Stomach (tissue), 8 donors: ENCODE measurements at regions not wholly inside any gene's neighbourhood (a gene's known extent, or its start where the extent isn't known, plus 50 kb on each side); places are given as distances from the start of the nearest gene placed in this dataset.
"Not testable (repeated sequence)": the region's sequence is repeated elsewhere in the genome, so short reads cannot be mapped to it uniquely, and the experiment has no call there.

ENCODE experiments used
- DNase-seq, 2 donors: peaks; one replicate each; pipeline versions ENCODE4 v3.0.0 to v3.0.0-alpha.2; 2013 to 2019
- H3K27ac ChIP-seq, 5 donors: fragments of 200-600 bp in 4 of 5; sonication (generic) in 4 of 5; one replicate each; pipeline ENCODE4 v1.5.1; 2013 to 2019; ENCODE audit warnings: mild to moderate bottlenecking in 1 of 5, moderate library complexity in 1 of 5
- H3K27me3 ChIP-seq, 3 donors: fragments of 200-600 bp; sonication (generic); one replicate each; pipeline ENCODE4 v1.5.1; 2017 to 2019; ENCODE audit warnings: mixed run types in 1 of 3
- H3K36me3 ChIP-seq, 4 donors: fragments of 200-600 bp; sonication (generic); 1 replicate in 3 of 4; 2 replicates in 1 of 4; pipeline ENCODE4 v1.5.1; 2016 to 2019
- H3K4me1 ChIP-seq, 4 donors: fragments of 200-600 bp; sonication (generic); one replicate each; pipeline ENCODE4 v1.5.1; 2016 to 2019
- H3K4me3 ChIP-seq, 4 donors: fragments of 200-600 bp; sonication (generic) in 3 of 4; one replicate each; pipeline ENCODE4 v1.5.1; 2016 to 2019; ENCODE audit warnings: mild to moderate bottlenecking in 1 of 4
- H3K9me3 ChIP-seq, 4 donors: fragments of 200-600 bp; sonication (generic); one replicate each; pipeline ENCODE4 v1.5.1; 2016 to 2019
- CTCF ChIP-seq, 7 experiments: fragments of 450-650 bp in 4 of 7; fragments of 200-600 bp in 3 of 7; sonication (generic) in 3 of 7; IDR thresholded peaks; one replicate each; pipeline ENCODE4 v1.5.1; 2016 to 2019; ENCODE audit warnings: antibody characterized with exemption in 7 of 7, control low read depth in 2 of 7, mild to moderate bottlenecking in 1 of 7
- EP300 ChIP-seq: sonication (generic); formaldehyde crosslinking; IDR thresholded peaks from one replicate; pipeline ENCODE4 v1.6.1; 2017; ENCODE audit warnings: antibody characterized with exemption
- POLR2A ChIP-seq, 4 donors: fragments of 450-650 bp; IDR thresholded peaks; one replicate each; pipeline ENCODE4 v1.6.1; 2016; ENCODE audit warnings: antibody characterized with exemption in 4 of 4, control low read depth in 2 of 4, mild to moderate bottlenecking in 1 of 4, moderate library complexity in 1 of 4
- POLR2AphosphoS5 ChIP-seq, 3 donors: sonication (generic); formaldehyde crosslinking; IDR thresholded peaks; one replicate each; pipeline ENCODE4 v1.6.1; 2016; ENCODE audit warnings: antibody characterized with exemption in 3 of 3
- WGBS, 5 donors: extraction: QIAGEN DNeasy Blood & Tissue Kit in 3 of 5; methylation state at CpG; one replicate each; pipeline versions ENCODE4 v1.1.5 to v1.1.7; 2013 to 2018; 5-methylcytosine and 5-hydroxymethylcytosine counted together
- intact Hi-C: fragments of 100-400 bp; cut with DNase I; formaldehyde crosslinking; loops from one replicate; pipeline ENCODE4 v1.15.1; 2023; ENCODE audit warnings: low total_unique reads
- donor health status: healthy with polysubstance abuse.
- donor health status: Bipolar disorder and iron deficiency.
- donor health status: healthy.

DNA sequence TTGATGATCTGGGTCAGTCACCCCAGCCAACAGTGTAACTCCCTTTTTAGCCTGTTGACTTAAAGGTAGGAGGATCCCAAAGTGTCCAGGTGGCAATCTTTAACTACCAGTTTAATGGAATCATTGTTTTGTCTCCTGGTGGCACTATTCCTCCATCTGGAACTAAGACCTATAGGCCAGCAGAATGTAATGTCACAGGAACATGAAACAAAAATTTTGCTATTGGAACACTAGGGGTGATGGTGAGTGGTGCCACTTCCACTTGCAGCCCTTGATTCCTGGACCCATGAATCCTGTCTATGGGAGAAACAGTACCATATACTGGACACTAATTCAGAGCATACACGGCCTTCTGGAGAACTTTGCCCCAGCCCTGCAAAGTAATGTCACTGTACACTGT lies 219.5 kb upstream of the RASA1 start:
- Histone ChIP-seq H3K27me3 (peaks cover 0 to under 1% (median 0%) of the 10 kb centered on the region in 3 donors), H3K4me1 (no peaks in the 10 kb centered on the region), H3K9me3 (peaks cover 0 to 16% (median 8%) of the 10 kb centered on the region in 4 donors), H3K36me3 (no peaks in the 10 kb centered on the region), H3K4me3 (no peak overlapping the region), H3K27ac (no peak overlapping the region)
- TF ChIP-seq POLR2AphosphoS5 (IDR thresholded peaks at IDR 0.05) (no peak), EP300 (no peak), CTCF (IDR thresholded peaks at IDR 0.05) (no peak), POLR2A (IDR thresholded peaks at IDR 0.05) (no peak)
- no peak for DNase-seq
- intact Hi-C loops = no loop called here
- WGBS, 5 donors = 82 to 89% (median 85%) methylated on average over 1 of the region's 1 CpG

DNA sequence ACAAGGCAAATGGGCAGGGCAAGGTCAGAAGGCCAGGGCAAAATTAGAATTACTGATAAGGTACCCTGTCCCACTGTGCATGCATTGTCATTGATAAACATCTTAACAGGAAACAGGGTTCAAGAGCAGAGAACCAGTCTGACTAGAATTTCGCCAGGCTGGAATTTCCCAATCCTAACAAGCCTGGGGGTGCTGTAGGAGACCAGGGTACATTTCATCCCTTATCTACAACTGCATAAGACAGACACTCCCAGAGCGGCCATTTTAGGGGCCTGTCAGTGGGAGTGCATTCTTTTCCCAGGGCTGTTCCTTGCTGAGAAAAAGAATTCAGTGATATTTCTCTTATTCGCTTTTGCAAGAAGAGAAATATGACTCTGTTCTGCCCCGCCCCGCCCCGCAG lies 218.7 kb upstream of the RASA1 start:
- peaks cover 0 to 16% (median 8%) of the 10 kb centered on the region in 4 donors for H3K9me3 ChIP-seq
- H3K27ac ChIP-seq, intact Hi-C loops, H3K27me3 ChIP-seq, H3K4me1 ChIP-seq, H3K36me3 ChIP-seq, DNase-seq, H3K4me3 ChIP-seq: not testable (repeated sequence)
- 81 to 92% (median 86%) methylated on average over 6 of the region's 6 CpGs for WGBS, 5 donors

DNA sequence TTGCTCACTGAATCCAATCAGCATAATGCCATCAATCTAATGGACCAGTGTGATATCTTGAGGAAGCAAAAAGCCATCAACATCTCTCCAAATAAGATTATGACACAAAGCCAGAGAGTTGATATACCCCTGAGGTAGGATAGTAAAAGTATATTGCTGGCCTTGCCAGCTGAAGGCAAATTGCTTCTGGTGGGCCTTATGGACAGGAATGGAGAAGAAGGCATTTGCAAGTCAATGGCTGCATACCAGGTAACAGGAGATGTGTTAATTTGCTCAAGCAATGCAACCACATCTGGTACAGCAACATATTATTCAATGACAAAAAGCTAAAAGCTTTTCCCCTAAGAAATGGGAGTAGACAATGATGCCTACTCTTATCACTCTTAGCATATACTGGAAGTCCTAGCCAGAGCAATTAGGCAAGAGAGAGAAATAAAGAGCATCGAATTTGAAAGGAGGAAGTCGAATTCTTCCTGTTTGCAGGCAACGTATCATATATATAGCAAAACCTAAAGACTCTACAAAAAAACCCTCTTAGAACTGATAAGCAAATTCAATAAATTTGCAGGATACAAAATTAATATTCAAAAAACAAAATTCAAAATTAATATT lies 216.1 kb upstream of the RASA1 start:
- no peaks in the 10 kb centered on the region for H3K4me1 ChIP-seq
- peaks cover 0 to 16% (median 8%) of the 10 kb centered on the region in 4 donors for H3K9me3 ChIP-seq
- intact Hi-C loops = no loop called here
- no peak for DNase-seq
- no peak for TF ChIP-seq EP300
- no peak for TF ChIP-seq POLR2AphosphoS5 (IDR thresholded peaks at IDR 0.05)
- no peak for TF ChIP-seq POLR2A (IDR thresholded peaks at IDR 0.05)
- TF ChIP-seq CTCF (IDR thresholded peaks at IDR 0.05) = no peak
- H3K4me3 ChIP-seq = no peak overlapping the region
- no peak overlapping the region for H3K27ac ChIP-seq
- H3K27me3 ChIP-seq = no peaks in the 10 kb centered on the region
- 71 to 83% (median 76%) methylated on average over 3 of the region's 3 CpGs for WGBS, 5 donors
- H3K36me3 ChIP-seq = no peaks in the 10 kb centered on the region

- no peaks in the 10 kb centered on the region for H3K4me1 ChIP-seq
- WGBS, 5 donors = 56 to 71% (median 57%) methylated on average over 2 of the region's 2 CpGs
- H3K4me3 ChIP-seq = no peak overlapping the region
- TF ChIP-seq EP300 = no peak
- TF ChIP-seq POLR2A (IDR thresholded peaks at IDR 0.05) = no peak
- no peak for TF ChIP-seq POLR2AphosphoS5 (IDR thresholded peaks at IDR 0.05)
- no peak for TF ChIP-seq CTCF (IDR thresholded peaks at IDR 0.05)
- no peaks in the 10 kb centered on the region for H3K27me3 ChIP-seq
- intact Hi-C loops = no loop called here
- H3K9me3 ChIP-seq = peaks cover 0 to 16% (median 8%) of the 10 kb centered on the region in 4 donors
- no peaks in the 10 kb centered on the region for H3K36me3 ChIP-seq
- no peak for DNase-seq
- no peak overlapping the region for H3K27ac ChIP-seq
These were observed 214.5 kb upstream of the RASA1 start for GRCh38 chr5:87053146-87053545.

DNA sequence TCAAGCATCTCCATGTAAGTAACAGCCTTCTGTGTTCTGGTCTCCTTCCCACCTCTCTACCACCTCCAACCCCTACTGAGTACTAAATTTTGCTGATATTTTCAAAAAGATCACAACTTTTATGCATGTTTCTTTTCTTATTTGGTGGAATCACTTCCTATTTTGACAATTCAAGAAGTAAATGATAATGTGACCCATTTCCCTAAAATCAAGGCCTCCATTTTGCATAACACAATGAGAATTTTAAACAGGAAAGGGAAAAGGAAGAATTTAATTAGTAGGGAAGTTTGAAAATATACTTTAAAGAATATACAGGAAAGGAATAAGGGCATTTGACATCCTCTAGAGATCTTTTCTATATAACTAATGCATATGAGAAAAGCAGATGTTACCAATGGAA lies 212.9 kb upstream of the RASA1 start:
- no peak overlapping the region for H3K27ac ChIP-seq
- no peak for DNase-seq
- H3K27me3 ChIP-seq = no peaks in the 10 kb centered on the region
- no peak overlapping the region for H3K4me3 ChIP-seq
- intact Hi-C loops = no loop called here
- no peak for TF ChIP-seq POLR2AphosphoS5 (IDR thresholded peaks at IDR 0.05)
- TF ChIP-seq EP300 = no peak
- no peak for TF ChIP-seq CTCF (IDR thresholded peaks at IDR 0.05)
- TF ChIP-seq POLR2A (IDR thresholded peaks at IDR 0.05) = no peak
- H3K36me3 ChIP-seq = no peaks in the 10 kb centered on the region
- H3K4me1 ChIP-seq = no peaks in the 10 kb centered on the region
- peaks cover 0 to 4% (median 0%) of the 10 kb centered on the region in 4 donors for H3K9me3 ChIP-seq
